NCI-H526 (cell line): ENCODE measurements at regions not wholly inside any gene's neighbourhood (a gene's known extent, or its start where the extent isn't known, plus 50 kb on each side); places are given as distances from the start of the nearest gene placed in this dataset.

Experiments used
- DNase-seq, 2 experiments: peaks; one replicate each; lab custom pipeline; 2025; lab: John Stamatoyannopoulos, UW

DNA sequence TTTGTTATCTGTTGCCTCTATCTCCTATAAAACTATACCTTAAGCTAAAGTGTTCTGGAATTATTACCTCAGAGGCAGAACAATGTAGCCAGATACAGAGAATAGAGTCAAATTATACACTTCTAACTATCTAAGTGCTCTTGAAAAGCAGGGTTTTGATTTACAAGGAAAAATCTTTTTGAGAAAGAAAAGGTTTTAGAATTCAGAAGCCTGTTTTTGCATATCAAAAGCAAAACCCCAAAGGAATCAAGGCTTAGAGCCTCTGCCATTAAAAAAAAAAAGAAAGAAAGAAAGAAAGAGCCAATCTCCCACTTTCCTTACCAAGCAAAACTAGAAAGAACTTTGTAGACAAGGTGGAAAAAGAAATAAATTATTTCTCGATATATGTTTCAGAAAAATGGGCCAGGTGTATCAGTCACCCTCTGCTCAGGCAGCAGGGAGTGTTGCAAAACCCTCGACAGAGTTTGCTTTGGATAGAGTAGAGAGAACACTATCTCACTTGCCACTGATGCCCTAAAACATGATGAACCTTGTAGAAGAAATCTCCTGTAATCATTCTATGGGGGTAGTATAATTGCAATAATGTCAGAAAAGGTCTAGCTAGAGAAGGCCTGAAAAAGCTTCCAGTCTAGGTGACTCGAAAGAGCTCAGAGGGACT lies 318.3 kb downstream of the PCDH10 start:
- no peak for DNase-seq

DNA sequence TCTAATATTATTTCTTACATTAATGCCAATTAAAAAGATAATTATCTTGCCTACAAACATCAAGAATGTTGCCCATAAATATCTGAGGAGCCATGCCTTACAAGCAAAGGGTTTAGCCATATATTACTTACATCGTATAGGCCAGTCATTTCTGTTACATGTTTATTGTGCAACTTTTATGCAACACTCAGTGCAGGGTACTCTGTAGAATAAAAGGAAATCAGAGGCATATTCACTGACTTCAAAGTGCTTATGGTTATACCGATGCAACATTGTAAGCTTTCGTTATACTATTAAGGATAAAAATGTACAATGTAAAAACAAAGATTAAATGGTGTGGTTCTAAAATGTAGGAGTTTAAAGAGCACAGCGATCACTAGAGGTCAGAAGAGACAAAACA lies 315.9 kb downstream of the PCDH10 start:
- DNase-seq: no peak

DNA sequence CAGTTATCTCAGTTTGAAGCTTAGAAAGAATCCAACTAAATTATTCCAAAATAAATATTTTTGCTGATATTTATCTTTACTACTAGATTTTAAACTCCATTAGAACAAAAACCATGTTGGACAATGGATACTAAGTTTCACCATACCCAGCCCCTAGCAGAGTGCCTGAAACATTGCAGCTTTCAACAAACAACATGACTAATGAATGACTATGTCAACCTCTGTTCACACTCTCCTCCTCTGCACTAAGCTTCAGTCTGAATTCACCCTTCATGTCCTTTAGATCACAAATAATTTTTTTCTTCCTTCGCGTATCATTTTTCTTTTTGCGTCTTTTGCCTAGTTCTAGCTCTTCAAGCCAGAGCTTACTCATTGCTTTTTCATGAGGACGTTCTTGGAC lies 315.2 kb downstream of the PCDH10 start:
- DNase-seq: no peak

DNA sequence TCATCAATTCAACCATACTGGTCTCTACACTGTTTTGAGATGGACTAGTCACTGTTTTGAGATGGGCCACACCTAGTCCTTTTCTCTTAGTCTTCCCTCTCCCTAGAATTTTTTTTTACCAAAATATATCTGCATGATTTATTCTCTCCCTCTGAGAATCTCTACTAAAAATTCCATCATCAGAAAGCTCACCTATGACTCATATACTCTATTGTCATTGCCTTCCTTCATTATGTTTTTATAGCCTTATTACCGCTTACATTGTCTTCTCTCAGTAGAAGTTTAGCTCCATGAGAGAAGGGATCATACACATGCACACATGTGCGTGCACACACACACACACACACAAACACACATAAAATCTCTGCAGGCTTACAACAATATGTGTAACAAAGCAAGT lies 303.6 kb downstream of the PCDH10 start:
- no peak for DNase-seq

DNA sequence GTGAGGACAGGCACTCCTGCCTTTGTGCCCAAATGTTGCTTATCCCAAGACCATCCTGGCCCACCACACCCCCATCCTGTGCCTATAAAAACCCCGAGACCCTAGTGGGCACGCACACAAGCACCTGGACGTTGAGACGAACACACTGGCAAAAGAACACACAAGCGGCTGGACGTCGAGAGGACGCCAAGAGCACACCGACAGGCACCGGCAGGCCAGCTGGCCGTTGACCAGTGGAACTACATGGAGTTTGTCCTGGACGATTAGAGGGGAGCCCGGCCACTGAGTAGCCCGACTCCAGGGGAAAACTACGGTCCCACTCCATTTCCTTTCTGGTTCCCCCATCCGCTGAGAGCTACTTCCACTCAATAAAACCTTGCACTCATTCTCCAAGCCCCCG lies 301.7 kb downstream of the PCDH10 start:
- no peak for DNase-seq

DNA sequence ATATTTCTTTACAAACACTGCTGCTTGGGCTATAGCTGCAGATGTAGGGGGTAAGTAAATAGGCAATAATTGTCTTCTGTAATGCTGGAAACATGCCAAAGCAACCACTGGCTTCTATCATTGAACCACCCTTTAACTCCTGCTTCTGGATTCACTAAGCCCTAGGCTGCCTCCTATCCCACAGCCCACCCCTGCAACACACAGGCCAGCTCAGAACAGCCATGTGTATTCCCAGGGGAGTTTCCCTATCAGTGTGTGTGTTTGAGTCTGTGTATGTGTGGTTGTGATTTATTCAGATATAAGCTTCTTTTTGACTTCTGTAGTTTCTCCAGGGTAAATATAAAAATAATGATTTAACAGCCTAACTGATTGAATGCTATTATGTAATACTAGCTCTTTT lies 291.3 kb downstream of the PCDH10 start:
- no peak for DNase-seq

DNA sequence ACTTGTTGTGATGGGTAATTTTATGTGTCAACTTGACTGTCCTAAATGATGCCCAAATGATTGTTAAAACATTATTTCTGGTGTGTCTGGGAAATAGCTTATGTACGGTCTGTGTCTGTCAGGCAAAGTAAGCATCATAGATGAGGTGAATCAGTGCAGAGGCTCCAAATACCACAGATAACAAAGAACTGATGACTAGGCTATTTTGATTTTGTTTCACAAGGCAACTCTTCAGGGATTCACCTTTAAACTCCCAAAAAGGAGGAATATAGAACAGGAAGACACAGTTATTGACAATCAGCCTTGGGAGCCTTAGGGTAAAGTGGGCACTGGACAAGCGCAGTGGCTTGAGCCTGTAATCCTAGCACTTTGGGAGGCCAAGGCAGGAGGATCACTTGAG lies 290.7 kb downstream of the PCDH10 start:
- no peak for DNase-seq

DNA sequence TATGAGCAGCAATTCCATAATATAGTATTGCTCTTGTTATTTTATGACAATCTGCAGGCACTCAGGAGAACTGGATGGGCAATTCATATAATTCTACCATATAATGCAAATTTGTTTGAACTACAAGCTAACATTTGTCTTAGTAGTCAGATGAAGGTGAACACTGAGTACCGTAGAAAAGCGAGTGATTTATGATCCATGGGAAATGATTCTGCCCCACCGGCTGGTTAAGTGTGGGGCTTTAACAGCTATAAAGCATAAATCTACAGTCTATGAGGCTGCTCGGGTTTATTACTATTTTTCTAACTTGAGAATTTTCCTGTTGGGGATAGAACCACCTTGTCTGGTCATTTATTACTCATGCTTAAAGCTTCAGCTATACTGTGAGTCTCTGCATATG lies 275.5 kb downstream of the PCDH10 start:
- DNase-seq: peak; percentile 30 to 43

DNA sequence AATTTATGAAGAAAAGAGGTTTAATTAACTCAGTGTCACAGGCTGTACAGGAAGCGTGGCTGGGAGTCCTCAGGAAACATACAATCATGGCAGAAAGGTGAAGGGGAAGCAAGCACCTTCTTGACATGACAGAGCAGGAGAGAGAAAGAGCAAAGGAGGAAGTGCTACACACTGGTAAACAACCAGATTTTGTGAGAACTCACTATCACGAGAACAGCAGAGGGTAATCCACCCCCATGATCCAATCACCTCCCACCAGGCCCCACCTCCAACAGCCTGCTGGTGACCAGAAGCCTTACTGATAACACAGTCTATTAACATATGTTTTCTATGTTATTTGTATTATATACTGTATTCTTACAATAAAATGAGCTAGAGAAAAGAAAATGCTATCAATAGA lies 254.8 kb downstream of the PCDH10 start:
- no peak for DNase-seq

DNA sequence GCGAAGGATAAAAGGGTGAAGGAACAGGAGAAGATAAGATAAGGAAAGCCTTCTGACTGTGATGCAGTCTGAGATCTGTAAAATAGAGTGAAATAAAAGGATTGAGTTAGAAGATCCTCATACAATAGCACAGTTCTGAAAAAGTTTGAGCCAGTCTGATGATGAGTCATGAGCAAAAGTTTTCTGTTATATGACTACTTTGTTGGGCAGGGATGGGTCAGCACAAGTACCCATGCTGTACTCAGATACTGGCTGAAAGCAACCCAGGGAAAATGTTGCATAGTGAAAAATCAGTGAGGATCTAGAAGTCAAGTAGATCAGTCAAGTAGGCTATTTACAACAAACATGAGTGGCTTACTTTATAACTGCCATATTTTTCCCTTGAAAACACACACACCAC lies 253.5 kb downstream of the PCDH10 start:
- no peak for DNase-seq

DNA sequence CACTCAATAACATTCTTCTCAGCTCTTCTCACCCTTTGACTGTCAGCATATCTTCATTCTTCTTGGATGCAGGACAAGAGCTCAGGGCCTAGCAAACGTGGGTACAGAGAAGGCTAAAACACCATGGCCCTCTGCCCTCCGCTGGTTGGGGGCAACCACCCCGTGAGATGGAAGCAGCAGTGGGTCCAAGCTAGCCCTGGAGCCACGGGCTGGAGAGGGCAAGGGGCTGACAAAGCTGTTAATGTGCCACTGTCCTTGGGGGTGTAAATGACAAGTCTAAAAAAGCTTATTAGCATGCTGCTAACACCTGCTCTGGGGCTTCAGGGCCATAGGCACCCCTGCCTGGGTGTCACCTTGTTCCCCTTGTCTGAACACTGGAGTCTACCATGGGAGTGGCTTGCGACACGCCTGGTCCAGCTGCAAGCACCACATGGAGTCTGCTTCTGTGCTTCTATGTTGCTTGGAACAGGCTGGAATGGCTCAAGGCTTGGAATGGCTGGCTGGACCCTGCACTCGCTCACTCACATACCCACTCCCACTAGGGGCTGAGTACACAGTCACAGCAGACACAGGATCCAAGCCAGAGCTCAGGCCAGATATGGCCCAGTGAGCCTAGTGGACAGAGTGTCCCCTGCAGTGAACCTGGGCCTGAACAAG lies 246.0 kb downstream of the PCDH10 start:
- no peak for DNase-seq

DNA sequence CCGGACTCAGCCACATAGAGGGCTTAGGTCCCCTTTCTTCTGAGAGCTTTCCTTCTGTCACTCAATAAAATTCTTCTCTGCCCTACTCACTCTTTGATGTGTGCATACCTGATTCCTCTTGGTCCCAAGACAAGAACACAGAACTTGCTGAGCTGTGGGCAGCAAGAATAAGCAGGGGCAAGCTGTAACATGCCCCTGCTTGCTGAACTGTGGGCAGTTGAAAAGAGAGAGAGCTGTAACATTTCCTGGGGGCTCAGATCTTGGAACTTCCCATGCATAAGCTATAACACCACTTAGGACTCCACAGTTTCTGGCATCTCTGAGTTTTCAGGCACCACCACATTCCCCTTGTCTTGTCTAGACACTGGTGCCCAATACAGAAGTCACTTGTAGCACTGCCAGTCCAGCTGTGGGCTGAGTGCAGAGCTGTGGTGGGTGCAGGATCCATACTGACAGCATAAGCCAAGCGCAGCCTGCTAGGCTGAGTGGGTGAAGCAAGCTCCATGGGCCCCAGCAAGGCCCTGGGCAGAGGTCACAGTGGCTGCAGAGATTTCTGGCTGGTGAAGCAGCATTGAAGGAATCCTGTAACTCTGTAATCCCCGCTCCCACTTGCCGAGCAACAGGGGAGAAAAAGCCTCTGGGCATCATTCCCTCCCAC lies 241.2 kb downstream of the PCDH10 start:
- DNase-seq: no peak

DNA sequence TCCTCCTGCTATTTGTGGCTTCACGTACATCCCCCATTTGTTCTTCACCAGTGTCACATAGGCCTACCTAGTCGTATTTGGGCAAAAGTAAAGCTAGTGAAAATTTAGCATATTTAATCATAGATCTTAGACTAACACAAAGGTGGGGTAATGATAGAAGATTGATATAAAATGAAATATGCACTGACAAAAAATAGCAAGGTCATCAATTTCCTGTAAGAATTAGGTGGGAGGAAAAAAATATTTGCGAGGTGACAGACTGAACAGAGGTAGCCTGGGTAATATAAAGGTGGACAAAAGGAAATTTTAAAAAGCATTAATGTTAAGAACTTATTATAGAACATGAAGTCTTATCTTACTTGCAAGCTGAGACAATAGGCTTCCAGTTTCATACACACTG lies 239.9 kb downstream of the PCDH10 start:
- DNase-seq: no peak

DNA sequence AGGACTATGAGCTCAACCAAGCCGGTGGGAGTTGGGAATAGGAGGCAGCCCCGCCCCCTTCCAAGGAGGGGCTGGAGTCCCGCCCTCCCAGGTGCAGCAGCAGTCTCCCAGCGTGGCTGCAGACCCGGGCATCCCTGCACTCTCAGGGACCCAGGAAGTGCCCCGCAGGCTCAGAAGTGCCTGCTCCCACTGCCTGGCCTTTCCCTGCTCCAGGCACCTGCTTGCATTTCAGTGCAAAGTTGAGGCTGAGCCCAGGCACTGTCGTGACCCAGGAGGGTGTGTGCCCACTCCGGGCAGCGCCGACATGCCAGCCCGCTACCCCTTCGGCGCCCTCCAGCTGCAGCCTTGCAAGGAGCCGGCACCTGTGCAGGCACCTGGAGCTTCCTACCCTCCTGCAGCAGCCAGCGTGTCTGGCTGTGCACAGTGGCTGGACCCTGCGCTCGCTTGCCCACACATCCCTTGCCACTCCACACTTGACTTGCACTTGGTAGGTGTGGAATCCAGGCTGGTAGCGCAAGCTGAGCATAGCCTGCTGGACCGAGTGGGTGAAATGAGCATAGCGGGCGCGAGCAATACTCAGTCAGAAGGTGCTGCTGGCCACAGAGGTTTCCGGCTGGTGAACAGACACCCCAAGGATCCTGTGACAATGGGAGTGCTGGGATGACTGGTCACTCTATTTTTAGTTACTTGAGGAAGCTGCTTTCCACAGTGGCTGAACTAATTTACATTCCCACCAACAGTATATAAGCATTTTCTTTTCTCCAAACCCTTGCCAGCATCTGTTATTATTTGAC lies 236.3 kb downstream of the PCDH10 start:
- DNase-seq: no peak

DNA sequence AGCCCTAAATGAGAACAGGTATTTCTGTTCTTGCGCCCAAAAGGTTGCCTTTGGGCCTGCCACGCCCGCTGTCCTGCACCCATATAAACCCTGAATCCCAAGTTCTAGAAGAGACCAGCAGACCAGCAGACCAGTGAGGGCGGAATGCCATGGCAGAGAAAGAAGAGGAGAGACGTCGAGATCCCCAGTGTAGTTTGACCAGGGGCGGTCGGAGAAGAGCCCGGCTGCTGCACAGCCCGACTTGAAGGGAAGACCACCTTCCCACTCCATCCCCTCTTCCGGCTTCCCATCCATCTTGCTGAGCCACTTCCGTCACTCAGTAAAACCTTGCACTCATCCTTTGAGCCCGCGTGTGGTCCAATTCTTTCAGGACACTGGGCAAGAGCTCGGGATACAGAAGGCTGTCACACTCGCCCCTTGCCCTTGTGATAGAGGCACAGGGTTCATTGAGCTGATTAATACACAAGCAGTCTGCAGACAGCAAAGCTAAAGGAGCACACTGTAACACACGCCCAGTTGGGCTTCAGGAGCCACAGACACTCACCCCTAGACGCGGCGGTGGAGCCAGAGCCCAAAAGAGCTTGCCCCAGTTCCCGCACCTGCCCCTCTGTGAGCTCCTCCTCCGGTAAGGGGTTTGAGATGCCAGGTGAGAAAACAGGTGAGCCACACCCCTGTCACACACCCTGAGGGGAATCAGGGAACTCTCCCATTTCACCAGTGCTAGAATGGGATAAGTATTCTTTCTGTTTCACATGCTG lies 230.8 kb downstream of the PCDH10 start:
- DNase-seq: no peak

DNA sequence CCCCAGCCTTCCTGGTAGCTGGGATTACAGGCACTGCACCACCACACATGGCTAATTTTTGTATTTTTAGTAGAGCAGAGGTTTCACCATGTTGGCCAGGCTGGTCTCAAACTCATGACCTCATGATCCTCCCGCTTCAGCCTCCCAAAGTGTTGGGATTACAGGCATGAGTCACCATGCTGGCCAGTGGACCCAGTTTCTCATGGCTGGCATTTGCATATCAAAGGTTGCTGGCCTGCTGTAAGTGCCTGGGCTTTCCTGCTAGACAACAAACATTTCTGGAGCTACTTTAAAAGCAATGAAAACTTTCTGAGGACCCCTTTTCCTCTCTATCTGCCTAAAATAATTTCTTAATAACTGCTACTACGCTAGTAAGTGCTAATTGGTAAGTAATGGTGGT lies 228.2 kb downstream of the PCDH10 start:
- DNase-seq: no peak

DNA sequence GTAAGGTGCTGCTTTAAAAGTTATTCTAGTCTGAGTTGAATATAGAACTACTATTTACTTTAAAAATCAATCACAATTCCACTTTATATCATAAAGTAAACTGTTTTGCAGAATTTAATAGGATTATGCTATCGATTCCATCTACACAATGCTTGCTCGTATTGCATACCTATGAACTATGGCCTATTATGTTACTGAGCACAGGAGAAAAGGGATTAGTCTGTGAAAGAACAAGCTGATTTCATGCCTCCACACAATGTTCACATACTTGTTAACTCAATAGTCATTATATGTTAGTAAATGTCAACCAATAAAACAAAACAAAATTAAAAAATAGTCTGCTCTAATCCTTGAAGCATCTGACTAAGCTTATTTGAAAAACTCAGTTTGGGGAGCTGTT lies 223.6 kb downstream of the PCDH10 start:
- no peak for DNase-seq

DNA sequence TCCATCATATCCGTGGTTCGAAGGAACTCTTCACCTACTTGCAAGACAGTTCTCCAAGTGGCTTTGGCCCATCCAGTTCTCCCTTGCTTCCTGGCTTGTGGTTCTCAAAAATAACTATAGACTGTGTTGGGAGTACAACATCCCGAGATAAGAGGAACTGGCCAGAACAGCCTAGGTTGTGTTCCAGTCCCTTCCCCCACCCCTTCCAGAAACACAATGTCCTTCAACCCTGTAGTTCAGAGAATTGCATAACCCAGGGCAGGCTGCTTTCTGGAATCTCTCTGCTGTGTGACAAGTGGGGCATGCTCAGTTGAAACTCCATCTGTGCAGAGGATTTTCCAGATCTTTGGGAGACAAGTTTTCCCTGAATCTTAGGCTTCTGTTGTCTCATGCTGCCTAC lies 206.5 kb downstream of the PCDH10 start:
- DNase-seq: no peak

DNA sequence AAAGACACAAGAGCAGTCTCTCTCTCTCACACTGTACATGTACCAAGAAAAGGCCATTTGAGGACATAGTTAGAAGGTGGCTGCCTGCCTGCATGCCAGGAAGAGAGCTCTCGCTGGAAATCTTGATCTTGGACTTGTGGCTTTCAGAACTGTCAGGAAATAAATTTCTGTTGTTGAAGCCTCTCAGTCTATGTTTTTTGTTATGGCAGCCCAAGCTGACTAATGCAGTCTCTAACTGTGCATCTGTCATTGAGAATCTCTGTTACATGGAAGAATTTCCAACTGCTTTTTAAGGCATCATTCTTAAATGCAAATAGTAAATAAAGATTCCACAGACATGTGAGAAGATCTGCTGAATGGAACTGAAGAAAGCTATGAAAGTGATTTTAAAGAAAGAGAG lies 198.3 kb downstream of the PCDH10 start:
- DNase-seq: no peak

DNA sequence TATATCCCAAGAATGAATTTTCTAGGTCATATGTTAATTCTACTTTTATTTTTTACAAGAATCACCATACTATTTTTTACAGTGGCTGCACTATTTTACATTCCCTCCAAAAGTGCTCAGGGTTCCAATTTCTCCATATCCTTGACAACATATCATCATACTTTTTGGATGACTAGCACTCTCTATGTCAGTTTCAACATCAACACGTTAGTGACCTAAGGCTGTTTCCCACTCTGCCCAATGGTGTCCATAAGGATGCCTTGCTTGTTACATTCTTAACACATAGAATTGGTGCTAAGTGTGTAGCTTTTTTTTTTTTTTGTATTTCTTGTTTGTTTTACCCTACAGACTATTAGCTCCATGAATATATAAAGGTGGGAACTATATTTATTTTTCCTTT lies 175.4 kb downstream of the PCDH10 start:
- no peak for DNase-seq

DNA sequence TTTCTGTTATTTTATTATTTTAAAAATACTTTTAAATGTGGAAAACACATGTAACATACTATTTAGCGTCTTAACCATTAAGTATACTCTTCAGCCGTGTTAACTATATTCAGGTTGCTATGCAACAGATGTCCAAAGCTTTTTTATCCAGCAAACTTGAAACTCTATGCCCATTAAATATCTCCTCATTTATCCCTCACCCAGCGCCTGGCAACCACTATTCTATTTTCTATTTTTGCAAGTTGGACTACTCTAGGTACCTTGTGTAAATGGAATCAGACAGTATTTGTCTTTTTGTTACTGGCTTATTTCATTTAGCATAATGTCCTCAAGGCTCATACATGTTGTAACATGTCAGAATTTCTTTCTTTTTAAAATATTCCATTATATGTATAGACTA lies 174.6 kb downstream of the PCDH10 start:
- no peak for DNase-seq

DNA sequence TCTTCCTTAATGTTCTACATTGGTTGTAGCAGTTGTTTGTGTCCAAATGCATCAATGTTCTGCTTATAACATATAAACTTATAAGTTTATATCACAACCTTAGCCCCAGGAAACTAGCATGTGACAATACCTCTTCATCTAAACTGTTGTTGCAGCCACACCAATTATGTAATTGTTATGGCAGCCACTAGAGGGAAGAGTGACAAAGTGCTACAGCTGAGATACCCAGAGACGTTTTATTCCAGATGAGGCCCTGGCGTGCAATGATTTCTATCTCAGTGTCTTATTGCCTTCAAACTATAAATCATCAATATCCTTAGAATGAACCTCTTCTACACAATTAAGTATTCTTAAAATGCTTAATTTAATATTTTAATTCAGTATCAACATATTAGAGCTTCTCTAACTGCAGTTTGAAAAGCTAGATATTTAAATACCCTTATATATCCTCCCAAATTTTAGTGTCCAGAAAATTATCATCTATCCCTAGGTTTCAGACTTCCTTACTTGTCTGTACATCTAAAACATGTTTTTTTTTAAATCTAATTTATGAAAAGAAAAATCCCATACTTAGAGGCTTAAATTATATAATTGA lies 171.6 kb downstream of the PCDH10 start:
- peak; percentile 46 to 59 for DNase-seq
